Fibroblast of mammary gland (primary cell): ENCODE measurements at regions not wholly inside any gene's neighbourhood (a gene's known extent, or its start where the extent isn't known, plus 50 kb on each side); places are given as distances from the start of the nearest gene placed in this dataset.

Experiments
- DNase-seq: peaks from one replicate; pipeline ENCODE4 v3.0.0-alpha.2; 2010; ENCODE audit warnings: low read depth
- H3K4me3 ChIP-seq: 2 replicates; pipeline ENCODE4 v1.5.1; 2011; ENCODE audit warnings: low read depth, mild to moderate bottlenecking, low read length, moderate library complexity; ENCODE audit not compliant: control insufficient read depth
- CTCF ChIP-seq: conservative IDR thresholded peaks from 2 replicates; pipeline ENCODE4 v1.5.1; 2011; ENCODE audit warnings: low read depth, low read length, inconsistent platforms; ENCODE audit not compliant: control insufficient read depth, insufficient read depth

DNA sequence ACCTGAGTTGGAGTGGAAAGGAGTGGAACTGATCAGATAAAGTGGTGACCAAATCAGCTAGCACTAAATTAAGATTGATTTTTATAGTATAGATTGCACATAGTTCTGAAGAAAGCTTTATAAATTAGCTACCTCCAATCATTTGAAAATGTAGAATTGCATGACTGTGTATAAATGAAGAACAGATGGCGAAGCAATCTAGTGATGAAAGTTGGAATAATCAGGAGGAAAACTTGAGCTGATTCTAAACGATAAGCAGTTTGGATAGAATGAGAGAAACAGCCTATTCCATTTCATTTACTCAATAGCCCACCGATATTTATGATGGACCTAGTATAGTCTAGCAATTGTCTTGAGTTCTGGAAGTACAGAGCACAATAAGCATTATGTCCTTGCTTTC is 661.5 kb downstream of the PLA2G4A start:
- TF ChIP-seq CTCF: no peak
- no peak for DNase-seq

DNA sequence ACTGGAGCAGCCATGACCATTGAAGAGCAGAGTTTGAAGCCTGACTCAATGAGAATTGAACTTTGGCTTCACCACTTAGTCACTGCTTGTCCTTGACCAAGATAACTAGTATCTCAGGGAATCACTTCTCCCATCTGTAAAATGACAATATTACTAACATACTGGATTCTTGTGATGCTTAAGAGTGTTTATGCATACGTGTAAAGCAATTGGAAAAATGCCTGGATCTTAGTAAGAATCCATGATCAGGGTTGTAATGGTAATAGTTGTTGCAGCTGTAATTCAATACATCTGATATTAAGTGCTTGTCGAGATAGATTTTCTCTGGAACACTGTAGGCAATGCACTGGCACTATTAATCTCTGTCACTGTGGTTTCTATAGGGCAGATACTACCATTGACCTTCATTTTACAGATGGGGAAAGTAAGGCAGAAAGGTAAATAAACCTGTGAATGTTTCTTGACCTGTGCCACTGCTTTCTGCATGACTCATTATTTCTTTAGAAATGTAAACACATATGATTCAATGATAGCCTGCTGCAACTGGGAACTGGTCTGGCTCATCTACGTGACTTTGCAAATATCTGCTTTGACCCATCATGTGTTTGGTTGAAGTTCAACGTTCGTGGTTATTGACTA is 662.5 kb downstream of the PLA2G4A start:
- no peak for TF ChIP-seq CTCF
- no peak overlapping the region for H3K4me3 ChIP-seq
- DNase-seq: peak; percentile 11

More for the DNA sequence above, 661.5 kb downstream of the PLA2G4A start:
- H3K4me3 ChIP-seq: no peak overlapping the region

GRCh38 chr1:187498028-187498427 is 669.3 kb downstream of the PLA2G4A start:
- TF ChIP-seq CTCF: no peak
- no peak for DNase-seq
- H3K4me3 ChIP-seq: no peak overlapping the region

DNA sequence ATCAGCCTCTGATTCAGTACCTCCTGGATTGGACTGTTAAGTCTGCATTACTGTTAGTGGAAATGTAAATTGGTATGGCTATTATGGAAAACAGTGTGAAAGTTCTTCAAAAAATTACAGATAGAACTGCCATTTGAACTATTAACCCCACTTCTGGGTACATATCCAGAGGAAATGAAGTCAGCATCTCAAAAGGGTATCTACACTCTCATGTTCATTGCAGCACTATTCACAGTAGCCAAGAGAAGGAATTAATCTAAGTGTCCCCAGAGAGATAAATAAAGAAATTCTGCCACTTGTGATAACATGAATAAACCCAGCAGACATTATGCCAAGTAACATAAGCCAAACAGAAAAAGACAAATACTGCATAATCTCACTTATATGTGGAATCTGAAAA is 676.0 kb downstream of the PLA2G4A start:
- no peak for DNase-seq
- TF ChIP-seq CTCF: no peak
- H3K4me3 ChIP-seq: no peak overlapping the region

DNA sequence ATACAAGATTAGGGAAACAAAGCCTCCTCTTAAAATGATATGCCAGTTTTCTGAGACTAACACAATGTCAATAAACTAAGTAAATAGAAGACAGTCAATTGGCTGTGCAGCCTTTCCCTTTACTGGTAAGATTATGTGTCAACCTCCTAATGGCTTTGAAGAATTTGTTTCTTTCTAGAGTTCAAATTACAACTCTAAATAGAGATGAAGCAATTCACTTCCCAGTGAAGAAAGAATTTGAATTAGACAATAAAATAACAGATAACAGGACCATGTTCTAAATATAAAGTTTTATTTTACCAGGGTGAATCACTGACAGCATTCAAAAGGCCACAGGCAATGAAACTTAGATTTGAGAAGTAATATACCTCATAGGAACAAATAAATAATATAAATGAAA is 680.3 kb downstream of the PLA2G4A start:
- no peak overlapping the region for H3K4me3 ChIP-seq
- DNase-seq: no peak
- no peak for TF ChIP-seq CTCF

DNA sequence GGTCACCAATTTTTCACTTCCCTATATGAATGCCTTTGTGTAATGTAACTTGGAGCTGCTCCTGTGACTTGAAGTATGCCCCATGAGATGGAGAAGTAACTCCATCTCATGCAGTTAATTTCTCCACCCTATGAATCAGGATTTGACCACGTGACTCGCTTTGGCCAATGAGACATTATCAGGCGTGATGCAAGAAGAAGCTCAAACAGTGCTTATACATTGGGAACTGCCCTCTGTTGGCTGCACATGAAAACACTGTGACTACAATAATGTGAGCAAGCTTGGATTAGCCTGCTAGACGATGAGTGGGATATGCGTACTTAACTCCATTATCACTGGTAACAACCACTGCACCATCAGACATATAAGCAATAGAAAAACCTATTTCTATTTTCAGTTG is 684.4 kb downstream of the PLA2G4A start:
- peak; percentile 2 for DNase-seq
- H3K4me3 ChIP-seq: no peak overlapping the region
- TF ChIP-seq CTCF: no peak

DNA sequence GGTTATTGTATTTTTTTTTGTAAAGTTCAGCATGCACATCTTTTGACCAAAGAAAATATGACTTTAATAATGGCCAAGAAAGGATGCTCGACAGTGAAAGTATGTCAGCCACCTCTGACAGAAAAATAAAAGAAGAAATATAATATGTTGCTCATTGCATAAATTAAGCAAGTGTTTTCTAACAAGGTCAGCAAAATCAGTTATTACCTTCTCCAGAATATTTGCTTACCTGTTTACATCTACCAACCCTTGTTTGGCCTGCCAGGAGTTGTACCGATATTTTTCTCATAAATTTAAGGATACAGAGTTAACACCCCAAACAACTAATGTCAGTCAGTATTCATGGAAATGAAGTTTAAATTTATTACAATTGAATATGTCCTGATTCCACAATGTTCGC is 685.4 kb downstream of the PLA2G4A start:
- no peak overlapping the region for H3K4me3 ChIP-seq
- no peak for DNase-seq
- TF ChIP-seq CTCF: no peak
